ENCODE measurements at regions not wholly inside any gene's neighbourhood (a gene's known extent, or its start where the extent isn't known, plus 50 kb on each side); places are given as distances from the start of the nearest gene placed in this dataset.

DNA sequence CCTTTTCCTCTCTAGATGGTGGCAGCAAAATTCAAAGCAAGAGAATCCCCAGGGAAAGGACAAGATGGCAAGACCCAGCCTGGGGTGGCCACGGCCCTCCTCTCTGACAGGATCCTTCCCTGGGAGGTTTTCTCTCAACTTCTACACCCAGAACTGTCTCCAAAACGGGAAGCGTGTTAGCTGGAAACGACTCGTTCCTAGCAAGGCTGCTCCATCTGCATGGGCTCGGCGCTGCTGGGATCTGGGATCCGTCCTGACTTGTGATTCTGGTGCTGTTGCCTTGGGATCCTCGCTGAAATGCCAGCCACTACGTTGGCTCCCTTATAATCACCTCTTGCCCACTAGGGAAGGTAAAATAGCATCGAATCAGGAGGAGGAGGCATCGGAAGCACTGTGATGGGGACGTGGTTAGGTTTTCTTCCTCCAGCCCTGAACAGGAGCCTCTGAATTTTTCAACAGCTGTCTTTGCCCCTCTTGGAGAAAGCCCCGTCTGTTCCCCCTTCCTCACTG lies 514.8 kb upstream of the MYT1L start:
- TF ChIP-seq, protein P1, sequence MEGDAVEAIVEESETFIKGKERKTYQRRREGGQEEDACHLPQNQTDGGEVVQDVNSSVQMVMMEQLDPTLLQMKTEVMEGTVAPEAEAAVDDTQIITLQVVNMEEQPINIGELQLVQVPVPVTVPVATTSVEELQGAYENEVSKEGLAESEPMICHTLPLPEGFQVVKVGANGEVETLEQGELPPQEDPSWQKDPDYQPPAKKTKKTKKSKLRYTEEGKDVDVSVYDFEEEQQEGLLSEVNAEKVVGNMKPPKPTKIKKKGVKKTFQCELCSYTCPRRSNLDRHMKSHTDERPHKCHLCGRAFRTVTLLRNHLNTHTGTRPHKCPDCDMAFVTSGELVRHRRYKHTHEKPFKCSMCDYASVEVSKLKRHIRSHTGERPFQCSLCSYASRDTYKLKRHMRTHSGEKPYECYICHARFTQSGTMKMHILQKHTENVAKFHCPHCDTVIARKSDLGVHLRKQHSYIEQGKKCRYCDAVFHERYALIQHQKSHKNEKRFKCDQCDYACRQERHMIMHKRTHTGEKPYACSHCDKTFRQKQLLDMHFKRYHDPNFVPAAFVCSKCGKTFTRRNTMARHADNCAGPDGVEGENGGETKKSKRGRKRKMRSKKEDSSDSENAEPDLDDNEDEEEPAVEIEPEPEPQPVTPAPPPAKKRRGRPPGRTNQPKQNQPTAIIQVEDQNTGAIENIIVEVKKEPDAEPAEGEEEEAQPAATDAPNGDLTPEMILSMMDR (conservative IDR thresholded peaks at IDR 0.05 in 1 of 2, IDR thresholded peaks at IDR 0.05 in 1 of 2; ENCODE audit: low read depth in 1 of 2, low read length in 2 of 2): no peak
- TF ChIP-seq EZH2 (IDR thresholded peaks at IDR 0.05; ENCODE audit: low read length, missing control alignments): no peak

All from fibroblast of lung (primary cell).